Spleen (tissue), 11 donors: ENCODE measurements at regions not wholly inside any gene's neighbourhood (a gene's known extent, or its start where the extent isn't known, plus 50 kb on each side); places are given as distances from the start of the nearest gene placed in this dataset.

Source experiments
- DNase-seq: peaks from one replicate; pipeline ENCODE4 v3.0.0-alpha.2; 2020
- H3K27ac ChIP-seq, 8 donors: fragments of 200-600 bp; sonication (generic) in 7 of 8; 1 replicate in 4 of 8; 2 replicates in 4 of 8; pipeline versions ENCODE4 v1.5.0 to v1.8.0; 2016 to 2021; ENCODE audit warnings: inconsistent platforms in 4 of 8, mild to moderate bottlenecking in 4 of 8, moderate library complexity in 1 of 8
- H3K27me3 ChIP-seq, 7 donors: fragments of 200-600 bp; sonication (generic) in 6 of 7; replicated peaks in 1 of 7; 1 replicate in 4 of 7; 2 replicates in 3 of 7; pipeline versions ENCODE4 v1.5.0 to v1.8.0; 2016 to 2021; ENCODE audit warnings: inconsistent platforms in 3 of 7, mild to moderate bottlenecking in 1 of 7
- H3K36me3 ChIP-seq, 6 donors: fragments of 200-600 bp; sonication (generic) in 5 of 6; 1 replicate in 4 of 6; 2 replicates in 2 of 6; pipeline versions ENCODE4 v1.5.0 to v1.8.0; 2016 to 2021; ENCODE audit warnings: inconsistent platforms in 2 of 6
- H3K4me1 ChIP-seq, 6 donors: fragments of 200-600 bp; sonication (generic) in 5 of 6; 1 replicate in 3 of 6; 2 replicates in 3 of 6; pipeline versions ENCODE4 v1.5.0 to v1.8.0; 2016 to 2021; ENCODE audit warnings: inconsistent platforms in 3 of 6
- H3K4me3 ChIP-seq, 8 donors: fragments of 200-600 bp; sonication (generic) in 7 of 8; 1 replicate in 4 of 8; 2 replicates in 4 of 8; pipeline versions ENCODE4 v1.5.0 to v1.8.0; 2016 to 2021; ENCODE audit warnings: inconsistent platforms in 4 of 8, mild to moderate bottlenecking in 4 of 8, moderate library complexity in 2 of 8
- H3K9me3 ChIP-seq, 8 donors: fragments of 200-600 bp; sonication (generic) in 7 of 8; 1 replicate in 4 of 8; 2 replicates in 4 of 8; pipeline versions ENCODE4 v1.5.0 to v1.8.0; 2016 to 2021; ENCODE audit warnings: inconsistent platforms in 4 of 8
- CTCF ChIP-seq, 11 experiments: fragments of 200-600 bp in 7 of 11; fragments of 450-650 bp in 4 of 11; sonication (generic) in 4 of 11; IDR thresholded peaks in 8 of 11; conservative IDR thresholded peaks in 3 of 11; 1 replicate in 7 of 11; 2 replicates in 4 of 11; pipeline versions ENCODE4 v1.4.0 to v1.8.0; 2016 to 2021; ENCODE audit warnings: antibody characterized with exemption in 11 of 11, inconsistent platforms in 4 of 11, mild to moderate bottlenecking in 1 of 11
- POLR2A ChIP-seq, 3 donors: fragments of 450-650 bp; IDR thresholded peaks; one replicate each; pipeline ENCODE4 v1.5.1; 2017; ENCODE audit warnings: antibody characterized with exemption in 3 of 3, mild to moderate bottlenecking in 1 of 3
- POLR2AphosphoS5 ChIP-seq, 3 donors: sonication (generic); formaldehyde crosslinking; IDR thresholded peaks; one replicate each; pipeline ENCODE4 v1.5.1; 2017; ENCODE audit warnings: antibody characterized with exemption in 3 of 3
- WGBS, 5 donors: extraction: QIAGEN DNeasy Blood & Tissue Kit in 3 of 5; methylation state at CpG; one replicate each; pipeline versions ENCODE4 v1.1.5 to v1.1.7; 2013 to 2018; 5-methylcytosine and 5-hydroxymethylcytosine counted together
- intact Hi-C: fragments of 100-400 bp; cut with DNase I; formaldehyde crosslinking; loops from one replicate; pipeline ENCODE4 v1.15.0; 2023; ENCODE audit warnings: low total_unique reads
- donor health status: healthy with polysubstance abuse.
- donor health status: DM: no; HTN: no; CAD: no; lungs with moderate emphysema.
- donor health status: DM: no; HTN: no; CAD: no.
- donor health status: Bipolar disorder and iron deficiency.
- donor health status: healthy.
- donor health status: DM: no; HTN: no; CAD: no.
- donor health status: DM: yes; HTN: yes; CAD: no.

GRCh38 chr1:96002969-96003964 is 718.3 kb upstream of the PTBP2 start:
- no peak overlapping the region for H3K27ac ChIP-seq
- peaks cover 0 to 6% (median 0%) of the 10 kb centered on the region in 8 donors for H3K9me3 ChIP-seq
- TF ChIP-seq CTCF (IDR thresholded peaks at IDR 0.05 in 8 of 11, conservative IDR thresholded peaks at IDR 0.05 in 3 of 11) (no peak), POLR2AphosphoS5 (IDR thresholded peaks at IDR 0.05) (no peak), POLR2A (IDR thresholded peaks at IDR 0.05) (no peak)
- intact Hi-C loops, result no loop called here
- DNase-seq, result no peak
- H3K27me3 ChIP-seq, result no peaks in the 10 kb centered on the region
- H3K4me3 ChIP-seq, result no peak overlapping the region
- no peaks in the 10 kb centered on the region for H3K4me1 ChIP-seq
- H3K36me3 ChIP-seq, result no peaks in the 10 kb centered on the region
- WGBS, 5 donors, result 74 to 79% (median 77%) methylated on average over 9 of the region's 9 CpGs

GRCh38 chr1:96009831-96010434 is 711.7 kb upstream of the PTBP2 start:
- no peak for DNase-seq
- H3K27me3 ChIP-seq, result no peaks in the 10 kb centered on the region
- intact Hi-C loops, result no loop called here
- no peaks in the 10 kb centered on the region for H3K4me1 ChIP-seq
- no peak overlapping the region for H3K4me3 ChIP-seq
- no peaks in the 10 kb centered on the region for H3K9me3 ChIP-seq
- no peaks in the 10 kb centered on the region for H3K36me3 ChIP-seq
- 68 to 86% (median 79%) methylated on average over 3 of the region's 3 CpGs for WGBS, 5 donors
- TF ChIP-seq POLR2A (IDR thresholded peaks at IDR 0.05), result no peak
- no peak for TF ChIP-seq POLR2AphosphoS5 (IDR thresholded peaks at IDR 0.05)
- TF ChIP-seq CTCF (IDR thresholded peaks at IDR 0.05 in 8 of 11, conservative IDR thresholded peaks at IDR 0.05 in 3 of 11), result no peak
- H3K27ac ChIP-seq, result no peak overlapping the region

- Histone ChIP-seq H3K36me3 (no peaks in the 10 kb centered on the region), H3K27ac (no peak overlapping the region), H3K9me3 (no peaks in the 10 kb centered on the region), H3K27me3 (no peaks in the 10 kb centered on the region), H3K4me3 (no peak overlapping the region), H3K4me1 (no peaks in the 10 kb centered on the region)
- intact Hi-C loops, result no loop called here
- 54 to 74% (median 61%) methylated on average over 4 of the region's 4 CpGs for WGBS, 5 donors
- no peak for DNase-seq
- TF ChIP-seq POLR2AphosphoS5 (IDR thresholded peaks at IDR 0.05) (no peak), CTCF (IDR thresholded peaks at IDR 0.05 in 8 of 11, conservative IDR thresholded peaks at IDR 0.05 in 3 of 11) (no peak), POLR2A (IDR thresholded peaks at IDR 0.05) (no peak)
Measured at GRCh38 chr1:96011606-96012005, 710.0 kb upstream of the PTBP2 start.

- intact Hi-C loops, result no loop called here
- no peak for DNase-seq
- no peaks in the 10 kb centered on the region for H3K36me3 ChIP-seq
- no peaks in the 10 kb centered on the region for H3K4me1 ChIP-seq
- no peak overlapping the region for H3K27ac ChIP-seq
- no peak for TF ChIP-seq CTCF (IDR thresholded peaks at IDR 0.05 in 8 of 11, conservative IDR thresholded peaks at IDR 0.05 in 3 of 11)
- no peak for TF ChIP-seq POLR2AphosphoS5 (IDR thresholded peaks at IDR 0.05)
- no peak for TF ChIP-seq POLR2A (IDR thresholded peaks at IDR 0.05)
- 76 to 96% (median 85%) methylated on average over 3 of the region's 3 CpGs for WGBS, 5 donors
- H3K9me3 ChIP-seq, result no peaks in the 10 kb centered on the region
- H3K4me3 ChIP-seq, result no peak overlapping the region
- H3K27me3 ChIP-seq, result no peaks in the 10 kb centered on the region
Measured at GRCh38 chr1:96016219-96016618, 705.4 kb upstream of the PTBP2 start.
